ENCODE measurements at regions not wholly inside any gene's neighbourhood (a gene's known extent, or its start where the extent isn't known, plus 50 kb on each side); places are given as distances from the start of the nearest gene placed in this dataset.
"Not testable (repeated sequence)": the region's sequence is repeated elsewhere in the genome, so short reads cannot be mapped to it uniquely, and the experiment has no call there.

DNA sequence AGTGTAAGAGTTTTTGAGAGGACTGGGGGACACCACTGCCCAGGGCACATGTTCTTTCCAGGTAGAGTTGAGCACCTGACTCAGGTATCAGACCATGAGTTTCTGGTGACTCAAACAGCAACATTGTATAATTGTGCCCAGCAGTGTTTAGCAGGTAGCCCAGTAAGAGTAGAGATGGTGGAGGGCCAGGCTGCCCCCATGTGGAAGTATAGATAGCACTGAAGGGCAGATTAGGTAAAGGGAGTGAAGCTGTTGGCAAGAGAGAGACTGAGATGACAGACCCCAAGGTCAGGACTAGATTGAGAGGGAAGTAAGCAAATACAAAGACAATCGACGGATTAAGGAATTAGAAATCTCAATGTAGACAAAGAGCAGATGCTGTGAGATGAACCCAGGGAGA, 74.6 kb downstream of the TRIM42 start:
- DNase-seq = no peak

DNA sequence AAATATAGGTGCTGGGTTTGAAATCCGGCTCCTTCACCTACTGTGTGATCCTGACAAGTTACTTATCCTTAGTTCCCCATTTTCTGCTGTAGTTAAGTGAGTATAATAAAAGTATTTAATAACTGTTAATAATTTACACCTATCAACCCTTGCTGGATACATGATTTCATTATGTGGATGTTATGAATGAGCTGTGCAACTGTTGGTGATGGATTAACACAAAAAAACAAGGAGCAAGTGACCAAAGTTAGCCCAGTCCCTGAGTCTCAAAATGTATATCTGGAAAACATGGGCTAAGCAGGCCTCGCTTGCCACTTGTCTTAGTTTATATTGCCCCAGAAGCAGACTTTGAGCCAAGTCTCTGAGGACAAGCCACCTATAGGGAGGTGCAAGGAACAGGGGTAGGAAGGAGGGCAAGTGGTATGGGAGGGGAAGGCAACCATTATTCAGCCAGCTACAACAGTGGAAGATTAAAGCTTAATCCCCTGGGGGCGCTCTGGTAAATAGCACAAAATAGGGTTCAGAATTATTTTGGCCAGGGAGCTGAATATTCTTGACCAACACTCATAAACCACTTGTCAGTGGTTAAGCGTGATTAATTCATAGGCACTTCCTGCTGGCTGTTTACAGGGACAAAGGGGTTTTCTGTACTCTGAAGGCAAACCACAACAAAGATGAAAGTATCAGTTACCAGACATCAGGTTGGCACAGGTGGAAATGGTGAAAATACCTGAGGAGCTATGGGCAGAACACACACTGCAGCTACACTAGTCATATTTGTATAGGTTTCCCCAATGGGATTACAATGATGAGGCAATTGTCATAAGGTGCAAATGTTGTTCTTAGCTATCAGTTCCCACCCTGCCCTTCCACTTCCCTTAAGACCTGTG, 76.2 kb downstream of the TRIM42 start:
- no peak for DNase-seq

DNA sequence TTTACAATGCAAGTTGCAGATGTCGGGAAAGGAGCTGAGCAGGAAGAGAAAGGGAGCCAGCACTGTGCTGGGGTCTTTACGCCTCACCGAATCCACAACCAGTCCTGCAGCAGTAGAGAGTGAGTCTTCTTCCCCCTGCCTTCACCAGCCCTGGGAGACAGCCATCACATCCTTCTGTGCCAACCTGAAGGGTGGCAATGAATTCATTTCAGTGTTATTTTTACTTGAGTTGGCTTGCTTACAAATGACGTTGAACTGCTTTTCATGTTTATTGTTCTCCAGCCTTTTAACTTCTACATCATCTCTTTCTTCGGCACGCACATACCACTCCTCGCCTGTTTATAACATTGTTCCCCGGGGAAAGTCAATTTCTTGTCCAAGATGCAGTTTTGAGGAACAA, 77.1 kb downstream of the TRIM42 start:
- DNase-seq = no peak

DNA sequence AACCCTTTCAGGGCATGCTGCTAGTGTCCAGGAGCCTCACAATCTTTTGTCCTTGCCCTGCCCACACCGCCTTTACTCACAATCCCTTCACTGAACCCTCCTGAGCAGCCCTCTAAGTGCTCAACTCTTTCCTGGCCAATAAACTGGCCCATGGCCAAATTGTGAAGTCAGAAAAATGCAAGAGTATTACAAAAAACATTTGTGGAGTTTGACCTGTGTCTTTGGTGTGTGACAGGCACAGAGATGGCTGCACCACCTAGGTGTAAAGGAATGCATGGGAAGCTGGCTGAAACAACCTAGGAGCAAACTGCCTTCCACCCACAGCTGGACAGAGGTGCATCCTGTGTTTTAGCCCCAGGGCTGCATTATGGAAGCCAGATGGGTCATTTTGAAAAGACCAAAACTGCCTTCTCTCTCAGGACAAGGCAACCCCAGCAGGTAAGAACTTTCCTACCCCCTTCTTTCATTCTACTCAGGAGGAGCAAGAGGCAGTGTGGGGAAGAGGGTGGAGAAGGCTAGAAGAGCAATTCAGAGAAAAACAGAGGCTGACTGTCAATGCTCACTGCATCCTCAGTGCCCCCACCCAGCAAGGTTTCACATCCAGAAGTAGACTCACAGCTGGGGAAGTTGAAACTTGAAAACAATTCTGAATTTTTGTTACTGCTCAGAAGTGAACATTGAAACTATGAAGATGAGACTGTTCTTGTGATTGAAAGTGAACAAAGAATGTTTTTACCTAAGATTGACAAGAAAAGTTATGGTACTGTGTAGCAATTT, 78.6 kb downstream of the TRIM42 start:
- DNase-seq = no peak

DNA sequence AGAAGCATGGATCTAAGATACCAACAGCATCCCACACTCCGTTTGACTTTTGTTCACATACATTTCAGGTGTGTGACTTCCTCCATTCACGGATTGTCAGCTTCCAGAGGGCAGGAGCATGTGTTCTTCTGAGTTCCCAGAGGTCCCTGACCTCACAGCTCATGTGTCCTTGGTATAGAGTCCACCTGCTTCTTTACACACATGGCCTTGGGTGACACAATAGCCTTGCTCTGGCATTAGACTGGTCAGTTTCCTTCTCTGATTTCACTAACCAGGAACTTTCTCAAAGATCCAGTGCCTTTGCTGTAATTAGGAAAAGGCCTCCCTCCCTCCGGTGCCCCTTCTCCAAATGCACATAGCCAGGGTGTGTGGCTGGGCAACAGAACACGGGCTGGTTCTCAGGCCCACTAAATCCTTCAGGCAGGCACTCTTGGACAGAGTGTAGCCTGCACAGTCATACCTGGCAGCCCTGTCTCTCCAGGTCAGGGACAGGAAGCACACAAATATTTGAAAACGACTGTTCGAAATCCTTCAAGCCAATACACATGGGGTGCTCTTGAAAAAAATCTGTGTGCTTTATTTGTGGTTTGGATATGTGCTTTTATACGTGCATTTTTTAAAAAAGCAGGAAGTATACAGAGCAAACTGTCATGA, 81.1 kb downstream of the TRIM42 start:
- DNase-seq = no peak

DNA sequence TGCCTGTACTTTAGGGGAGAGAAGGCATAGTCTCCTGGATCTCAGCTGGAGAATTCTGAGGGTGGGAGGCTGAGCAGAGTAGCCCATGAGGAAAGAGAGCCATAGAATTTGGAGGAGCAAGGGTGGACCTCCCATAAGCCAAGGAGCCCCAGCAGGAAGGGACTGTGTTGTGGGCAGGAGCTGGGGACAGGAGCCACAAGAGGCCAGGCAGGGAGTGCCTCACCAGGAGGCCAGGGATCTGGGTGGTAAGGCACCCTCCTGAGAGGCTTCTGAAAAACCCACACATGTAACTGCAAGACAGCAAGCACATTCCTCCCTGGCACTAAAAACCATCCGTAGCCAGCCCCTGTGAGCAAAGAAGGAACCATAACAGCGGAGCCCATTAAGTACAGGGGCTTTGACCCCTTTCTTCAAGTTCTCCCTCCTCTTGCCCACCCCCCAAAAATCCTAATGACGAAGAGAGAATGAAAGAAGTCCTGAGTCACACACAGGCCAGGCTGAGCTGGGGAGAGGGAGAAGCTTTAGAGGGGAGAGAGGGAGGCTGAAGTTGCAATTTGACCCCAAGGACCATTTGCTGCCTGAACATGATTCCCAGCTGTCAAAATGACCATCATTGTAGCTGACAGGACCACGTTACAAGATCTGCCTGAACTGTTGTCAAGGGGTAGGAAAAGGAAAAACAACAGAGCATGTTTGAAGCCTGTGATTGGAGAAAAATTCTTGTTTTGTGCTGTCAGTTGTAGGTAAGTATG, 82.6 kb downstream of the TRIM42 start:
- DNase-seq = no peak

DNA sequence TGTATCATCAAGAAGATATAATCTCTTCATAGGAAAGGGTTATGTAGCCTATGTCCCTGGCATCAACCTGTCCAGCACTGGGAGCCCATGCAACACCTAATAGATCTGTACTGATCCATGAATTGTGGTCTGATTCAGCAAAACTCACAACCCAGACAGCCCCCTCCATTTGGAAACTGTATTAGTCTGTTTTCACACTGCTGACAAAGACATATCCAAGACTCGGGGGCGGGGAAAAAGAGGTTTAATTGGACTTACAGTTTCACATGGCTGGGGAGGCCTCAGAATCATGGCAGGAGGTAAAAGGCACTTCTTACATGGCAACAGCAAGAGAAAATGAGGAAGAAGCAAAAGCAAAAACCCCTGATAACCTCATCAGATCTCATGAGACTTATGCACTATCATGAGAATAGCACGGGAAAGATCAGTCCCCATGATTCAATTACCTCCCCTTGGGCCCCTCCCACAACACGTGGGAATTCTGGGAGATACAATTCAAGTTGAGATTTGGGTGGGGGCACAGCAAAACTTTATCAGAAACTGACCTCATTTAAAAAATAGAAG, 83.3 kb downstream of the TRIM42 start:
- DNase-seq = no peak

DNA sequence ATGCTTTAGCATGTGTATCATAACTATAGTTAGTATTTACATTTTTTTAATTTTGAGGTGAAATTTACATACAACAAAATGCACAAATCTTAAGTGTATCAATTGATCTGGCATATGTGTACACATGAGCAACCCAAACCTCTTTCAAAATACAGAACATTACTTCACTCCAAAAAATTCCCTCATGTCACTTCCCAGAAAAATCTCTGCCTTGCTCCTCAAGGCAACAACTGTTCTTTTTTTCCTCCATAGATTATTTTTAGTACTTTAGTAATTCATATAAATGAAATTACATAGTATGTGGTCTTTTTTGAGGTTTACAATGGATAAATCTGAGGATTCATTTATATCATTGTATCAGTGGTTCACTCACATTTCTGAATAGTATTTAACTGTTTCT, 84.9 kb downstream of the TRIM42 start:
- DNase-seq = no peak

DNA sequence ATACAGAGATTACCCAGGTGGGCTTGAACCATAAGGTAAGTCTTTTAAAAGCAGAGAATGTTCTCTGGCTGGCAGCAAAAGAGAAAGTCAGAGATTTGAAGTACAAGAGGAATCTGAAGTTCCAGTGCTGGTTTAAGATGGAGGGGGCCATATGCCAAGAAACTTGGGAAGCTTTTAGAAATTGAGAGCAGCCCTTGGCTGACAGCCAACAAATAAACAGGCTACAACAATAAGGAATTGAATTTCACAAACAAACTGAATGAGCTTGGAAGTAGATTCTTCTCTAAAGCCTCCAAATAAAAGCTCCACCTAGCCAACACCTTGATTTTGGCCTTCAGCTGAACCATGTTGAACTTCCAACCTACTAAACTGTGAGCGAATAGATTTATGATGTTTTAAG, 85.7 kb downstream of the TRIM42 start:
- DNase-seq = no peak

DNA sequence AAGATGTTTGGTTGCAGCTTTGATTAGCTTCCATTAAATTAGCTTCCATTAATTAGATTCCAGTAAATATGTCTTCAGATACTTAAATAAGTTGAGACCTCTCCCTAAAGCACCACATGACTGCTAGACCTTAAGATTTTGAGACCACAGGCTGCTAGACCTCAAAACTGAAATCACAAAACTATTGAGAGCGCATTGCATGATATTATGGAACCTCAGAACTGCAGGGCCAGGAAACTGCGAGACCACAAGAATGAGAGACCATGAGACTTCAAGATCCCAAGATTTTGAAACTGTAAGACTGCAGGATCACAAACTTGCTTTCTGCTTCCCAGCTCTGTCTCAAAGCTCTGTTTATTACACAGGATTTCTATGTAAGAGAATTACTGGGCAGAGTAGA, 87.4 kb downstream of the TRIM42 start:
- DNase-seq = no peak

DNA sequence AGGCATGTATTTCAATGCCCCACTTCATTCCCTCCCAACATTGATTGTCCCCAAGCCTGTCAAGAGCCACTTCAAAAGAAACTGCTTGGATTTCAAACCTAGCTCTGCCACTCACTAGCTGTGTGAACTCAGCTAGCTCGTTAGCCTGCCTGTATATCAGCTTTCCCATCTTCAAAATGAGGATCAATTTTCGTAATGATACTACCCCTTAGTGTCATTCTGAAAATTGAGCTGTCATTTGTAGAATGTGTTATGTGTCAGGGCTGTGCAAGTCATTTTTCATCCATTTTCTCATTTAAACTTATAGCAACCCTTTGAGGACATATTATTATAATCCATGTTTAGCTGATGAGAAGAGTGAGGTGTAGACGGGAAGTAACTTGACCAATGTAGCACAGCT, 88.6 kb downstream of the TRIM42 start:
- no peak for DNase-seq

DNA sequence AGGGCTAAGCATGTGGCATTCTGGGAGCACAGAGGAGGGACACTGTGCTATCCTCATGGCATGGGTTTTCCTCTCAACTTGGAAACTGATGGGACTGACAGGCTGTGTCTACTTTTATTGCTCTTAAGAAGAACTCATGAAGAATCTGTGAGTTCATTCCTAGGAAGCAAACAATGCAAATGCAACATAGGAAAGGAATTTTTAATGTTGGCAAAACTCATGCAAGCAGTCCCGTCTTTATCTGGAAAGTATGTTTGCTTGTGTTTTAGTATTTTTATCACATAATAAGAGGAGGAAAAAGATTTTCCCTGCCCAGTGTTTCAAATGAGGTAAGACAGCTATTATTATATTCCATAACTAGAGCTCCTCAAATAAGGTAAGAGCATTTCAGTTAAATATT, 89.7 kb downstream of the TRIM42 start:
- no peak for DNase-seq

DNA sequence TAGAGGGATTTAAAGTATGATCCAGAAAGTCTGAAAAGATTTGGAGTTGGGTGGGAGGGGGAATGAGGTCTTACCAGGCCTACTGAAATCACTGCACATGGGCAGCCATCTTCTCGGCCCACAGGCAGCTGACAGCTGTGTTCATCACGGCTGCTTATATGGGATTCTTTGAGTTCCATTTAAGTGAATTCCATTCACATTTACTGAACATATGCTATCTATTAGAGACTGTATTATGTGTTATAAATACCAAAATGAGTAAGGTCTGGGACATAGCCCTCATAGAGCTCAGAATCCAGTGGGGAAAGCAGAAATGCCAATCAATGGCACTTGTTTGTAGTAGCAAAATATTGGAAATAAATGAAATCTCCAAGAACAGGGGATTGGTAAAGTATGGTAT, 91.1 kb downstream of the TRIM42 start:
- no peak for DNase-seq

DNA sequence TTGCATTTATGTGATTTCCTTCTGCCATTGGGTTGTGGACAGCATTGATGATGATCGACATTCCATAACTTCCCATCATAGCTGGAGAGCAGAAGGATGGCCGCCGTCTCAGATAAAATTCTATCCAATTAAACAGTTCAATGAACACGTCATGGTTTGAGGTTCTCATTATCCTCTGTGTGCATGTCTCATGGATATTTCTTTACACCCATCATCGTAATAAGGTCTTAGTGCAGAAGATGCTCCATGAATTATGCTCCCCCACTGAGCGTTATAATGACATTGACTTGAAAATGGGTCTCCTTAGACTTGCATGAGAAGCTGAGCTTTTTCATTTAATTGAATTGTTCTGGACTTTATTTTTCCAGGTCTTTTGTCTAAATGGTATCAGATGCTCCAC, 92.1 kb downstream of the TRIM42 start:
- DNase-seq = no peak

DNA sequence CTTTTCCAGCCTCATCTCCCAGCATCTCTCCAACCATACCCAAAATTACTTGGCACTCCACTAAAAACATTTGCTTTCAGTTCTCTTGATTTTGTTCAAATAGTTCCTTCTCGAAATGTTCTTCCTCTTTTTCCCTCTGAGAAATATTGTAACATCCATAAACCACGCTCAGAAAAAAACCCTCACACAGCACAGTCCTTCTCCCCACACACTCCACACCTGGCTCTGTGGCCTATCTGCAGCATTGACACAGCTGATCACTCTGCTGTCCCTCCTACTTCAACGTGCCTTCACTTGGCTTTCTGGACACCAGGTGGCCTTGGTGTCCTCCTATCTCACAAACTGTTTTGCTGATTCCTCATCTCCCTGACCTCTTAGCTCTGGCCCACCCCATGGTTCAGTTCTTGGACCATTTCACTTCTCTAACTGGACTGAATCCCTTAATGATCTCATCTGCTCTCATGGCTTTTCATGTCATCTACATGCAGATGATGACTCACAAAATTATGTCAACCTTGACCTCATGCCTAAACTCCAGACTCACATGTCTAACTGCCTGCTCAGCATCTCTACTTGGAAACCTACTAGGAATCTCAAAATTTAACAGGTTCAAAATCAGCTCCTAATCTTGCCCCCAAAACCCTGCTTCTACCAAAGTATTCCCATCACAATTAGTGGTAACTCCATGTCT, 93.3 kb downstream of the TRIM42 start:
- DNase-seq = no peak

DNA sequence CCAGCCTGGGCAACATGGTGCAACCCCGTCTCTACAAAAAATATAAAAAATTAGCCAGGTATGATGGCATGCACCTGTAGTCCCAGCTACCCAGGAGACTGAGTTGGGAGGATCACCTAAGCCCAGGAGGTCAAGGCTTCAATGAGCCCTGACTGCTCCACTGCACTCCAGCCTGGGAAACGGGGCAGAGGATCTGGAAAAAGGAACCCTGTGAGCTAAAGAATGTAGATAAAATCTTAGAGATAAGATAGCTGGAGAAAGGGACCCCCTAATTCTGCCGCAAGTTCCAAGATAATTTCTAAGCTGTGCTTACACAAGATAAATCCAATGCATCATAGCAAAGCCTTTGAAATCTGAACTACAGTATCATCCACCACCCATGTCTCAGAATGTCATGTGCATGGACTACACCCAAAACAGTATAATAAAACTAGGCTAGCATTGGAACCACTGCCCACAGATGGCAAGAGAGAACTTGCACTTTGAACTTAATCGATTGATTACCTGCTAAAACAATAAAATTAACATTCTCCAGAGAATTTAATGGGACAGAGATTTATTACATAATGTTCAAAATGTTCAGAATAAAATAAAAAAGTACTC, 99.9 kb downstream of the TRIM42 start:
- no peak for DNase-seq

DNA sequence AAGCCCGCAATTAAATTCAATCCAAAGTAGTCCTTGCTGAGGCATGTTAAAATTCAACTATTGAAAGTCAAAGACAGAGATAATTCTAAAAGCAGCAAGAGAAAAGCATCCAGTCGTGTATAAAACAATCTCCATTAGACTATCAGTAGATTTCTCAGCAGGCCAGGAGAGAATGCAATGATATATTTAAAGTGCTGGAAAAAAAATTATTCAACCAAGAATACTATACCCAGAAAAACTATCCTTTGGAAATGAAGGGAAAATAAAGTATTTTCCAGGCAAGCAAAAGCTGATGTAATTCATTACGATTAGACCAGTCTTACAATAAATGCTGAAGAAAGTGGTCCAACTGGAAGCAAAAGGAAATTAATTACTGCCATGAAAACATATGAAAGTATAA, 113.5 kb downstream of the TRIM42 start:
- DNase-seq = no peak

DNA sequence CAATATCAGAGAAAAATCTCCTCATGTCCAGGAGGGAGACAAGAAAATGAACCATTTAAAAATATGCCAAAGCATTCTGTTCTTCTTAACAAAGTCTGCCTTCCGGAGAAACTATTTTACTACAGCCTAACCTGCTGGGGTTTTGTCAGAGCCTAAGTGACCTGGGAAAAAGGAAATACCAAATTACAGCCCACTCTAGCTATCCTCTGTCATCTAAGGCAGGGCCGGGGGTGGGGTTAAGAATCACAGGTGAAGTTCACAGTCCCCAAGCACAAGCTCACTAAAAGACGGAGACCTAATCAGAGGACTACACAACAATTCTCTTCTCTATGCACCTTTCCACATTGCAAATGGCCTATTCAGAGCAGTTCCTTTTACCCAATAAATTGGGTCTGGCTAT, 116.6 kb downstream of the TRIM42 start:
- DNase-seq = no peak

DNA sequence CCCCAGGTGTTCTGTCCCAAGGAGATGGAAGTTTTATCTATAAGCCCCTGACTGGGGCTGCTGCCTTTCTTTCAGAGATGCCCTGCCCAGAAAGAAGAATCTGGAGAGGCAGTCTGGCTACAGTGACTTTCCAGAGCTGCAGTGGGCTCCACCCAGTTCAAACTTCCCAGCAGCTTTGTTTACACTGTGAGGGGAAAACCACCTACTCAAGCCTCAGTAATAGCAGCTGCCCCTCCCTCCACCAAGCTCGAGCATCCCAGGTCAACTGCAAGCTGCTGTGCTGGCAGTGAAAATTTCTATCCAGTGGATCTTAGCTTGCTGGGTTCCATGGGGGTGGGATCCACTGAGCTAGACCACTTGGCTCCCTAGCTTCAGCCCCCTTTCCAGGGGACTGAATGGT, 125.0 kb downstream of the TRIM42 start:
- DNase-seq = not testable (repeated sequence)

DNA sequence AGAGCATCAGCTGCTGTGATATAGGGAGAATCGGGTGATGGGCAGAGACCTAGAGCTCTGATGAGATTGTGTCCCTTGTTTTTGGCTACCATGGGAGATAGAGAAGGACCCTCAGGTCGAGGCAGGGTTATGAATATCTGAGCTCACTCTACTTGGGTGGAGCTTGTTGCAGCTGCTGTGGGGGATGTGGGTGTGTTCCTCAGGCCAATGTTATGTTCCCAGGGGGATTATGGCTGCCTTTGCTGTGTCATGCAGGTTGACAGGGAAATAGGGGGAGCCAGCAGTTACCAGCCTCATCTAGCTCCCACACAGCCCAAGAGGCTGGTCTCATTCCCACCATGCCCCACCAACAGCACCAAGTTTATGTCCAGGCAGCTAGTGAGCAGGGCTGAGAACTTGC, 131.5 kb downstream of the TRIM42 start:
- no peak for DNase-seq

DNA sequence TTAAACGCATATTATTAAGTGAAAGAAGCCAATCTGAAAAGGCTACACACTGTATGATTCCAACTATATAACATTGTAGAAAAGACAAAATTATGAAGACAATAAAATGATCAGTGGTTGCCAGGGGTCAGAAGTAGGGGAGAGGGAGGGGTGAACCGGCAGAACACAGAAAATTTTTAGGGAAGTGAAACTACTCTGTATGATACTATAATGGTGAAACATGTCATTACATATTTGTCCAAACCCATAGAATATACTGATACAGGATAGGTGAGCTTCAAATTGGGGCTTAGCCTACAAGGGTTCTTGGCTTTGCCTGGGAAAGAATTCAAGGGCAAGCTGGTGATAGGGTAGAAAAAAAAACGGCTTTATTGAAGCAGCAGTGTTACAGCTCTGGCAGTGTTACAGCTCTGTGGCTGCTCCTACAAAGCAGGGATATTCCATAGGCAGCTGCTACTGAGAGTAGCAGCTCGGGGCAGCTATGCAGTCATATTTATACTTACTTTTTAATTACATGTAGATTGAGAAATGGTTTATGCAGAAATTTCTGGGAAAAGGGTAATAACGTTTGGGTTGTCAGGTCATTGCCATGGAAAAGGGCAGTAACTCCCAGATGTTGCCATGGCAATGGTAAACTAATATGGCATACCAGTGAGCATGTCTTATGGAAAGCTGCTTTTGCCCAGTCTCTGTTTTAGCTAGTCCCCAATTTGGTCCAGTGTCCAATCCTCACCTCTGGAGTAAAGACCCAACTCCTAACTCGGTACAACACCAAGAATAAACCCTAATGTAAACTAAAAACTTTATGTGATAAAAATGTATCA, 125.1 kb upstream of the SLC25A36 start:
- DNase-seq = no peak

Data from NCI-H226 (cell line).